Hepatocyte (in vitro differentiated cells): ENCODE measurements at regions not wholly inside any gene's neighbourhood (a gene's known extent, or its start where the extent isn't known, plus 50 kb on each side); places are given as distances from the start of the nearest gene placed in this dataset.

Experiments
- DNase-seq: peaks from one replicate; pipeline ENCODE4 v3.0.0-alpha.2; 2016; ENCODE audit warnings: low spot score
- H2AFZ ChIP-seq: fragments of 200-600 bp; sonication (generic); 2 replicates; pipeline ENCODE4 v1.6.0; 2016; ENCODE audit warnings: antibody characterized with exemption, mild to moderate bottlenecking
- H3K27ac ChIP-seq: fragments of 200-600 bp; sonication (generic); 2 replicates; pipeline ENCODE4 v1.5.1; 2016; ENCODE audit warnings: mild to moderate bottlenecking
- H3K27me3 ChIP-seq: fragments of 200-600 bp; sonication (generic); 2 replicates; pipeline ENCODE4 v1.6.1; 2016
- H3K36me3 ChIP-seq: fragments of 200-600 bp; sonication (generic); replicated peaks from 2 replicates; pipeline ENCODE4 v1.5.1; 2016; ENCODE audit warnings: low read depth; ENCODE audit not compliant: insufficient read depth
- H3K4me1 ChIP-seq: fragments of 200-600 bp; sonication (generic); 2 replicates; pipeline ENCODE4 v1.5.1; 2016; ENCODE audit warnings: mild to moderate bottlenecking, moderate library complexity; ENCODE audit not compliant: insufficient read depth
- H3K4me2 ChIP-seq: fragments of 200-600 bp; sonication (generic); 2 replicates; pipeline ENCODE4 v1.6.0; 2016
- H3K4me3 ChIP-seq: fragments of 200-600 bp; sonication (generic); 2 replicates; pipeline ENCODE4 v1.5.1; 2016; ENCODE audit warnings: mild to moderate bottlenecking
- H3K79me2 ChIP-seq: fragments of 200-600 bp; sonication (generic); 2 replicates; pipeline ENCODE4 v1.6.0; 2017; ENCODE audit warnings: mild to moderate bottlenecking
- H3K9me2 ChIP-seq: fragments of 200-600 bp; sonication (generic); replicated peaks from 2 replicates; pipeline ENCODE4 v1.6.0; 2017; ENCODE audit warnings: mild to moderate bottlenecking; ENCODE audit not compliant: insufficient read depth
- H3K9me3 ChIP-seq: fragments of 200-600 bp; sonication (generic); 2 replicates; pipeline ENCODE4 v1.5.1; 2016; ENCODE audit warnings: low read depth, mild to moderate bottlenecking
- H4K20me1 ChIP-seq: fragments of 200-600 bp; sonication (generic); 2 replicates; pipeline ENCODE4 v1.6.0; 2016; ENCODE audit warnings: mild to moderate bottlenecking; ENCODE audit not compliant: insufficient read depth, poor library complexity, severe bottlenecking
- EZH2 ChIP-seq: fragments of 200-600 bp; sonication (generic); IDR thresholded peaks from 2 replicates; pipeline ENCODE4 v1.6.1; 2016; ENCODE audit warnings: antibody characterized with exemption, mild to moderate bottlenecking, borderline replicate concordance
- EZH2phosphoT487 ChIP-seq: fragments of 200-600 bp; sonication (generic); IDR thresholded peaks from one replicate; pipeline ENCODE4 v1.6.1; 2018; ENCODE audit warnings: antibody characterized with exemption, mild to moderate bottlenecking, low read depth, moderate library complexity; ENCODE audit not compliant: unreplicated experiment, severe bottlenecking
- WGBS: methylation state at CpG from one replicate; pipeline ENCODE4 v1.1.6; 2016; ENCODE audit warnings: low lambda C conversion rate; ENCODE audit errors: missing lambda C conversion rate; 5-methylcytosine and 5-hydroxymethylcytosine counted together
- TF ChIP-seq, protein P1 (sequence below): fragments of 200-600 bp; sonication (generic); IDR thresholded peaks from 2 replicates; pipeline ENCODE4 v1.5.1; 2016; ENCODE audit warnings: antibody characterized with exemption, mild to moderate bottlenecking; ENCODE audit not compliant: poor library complexity

DNA sequence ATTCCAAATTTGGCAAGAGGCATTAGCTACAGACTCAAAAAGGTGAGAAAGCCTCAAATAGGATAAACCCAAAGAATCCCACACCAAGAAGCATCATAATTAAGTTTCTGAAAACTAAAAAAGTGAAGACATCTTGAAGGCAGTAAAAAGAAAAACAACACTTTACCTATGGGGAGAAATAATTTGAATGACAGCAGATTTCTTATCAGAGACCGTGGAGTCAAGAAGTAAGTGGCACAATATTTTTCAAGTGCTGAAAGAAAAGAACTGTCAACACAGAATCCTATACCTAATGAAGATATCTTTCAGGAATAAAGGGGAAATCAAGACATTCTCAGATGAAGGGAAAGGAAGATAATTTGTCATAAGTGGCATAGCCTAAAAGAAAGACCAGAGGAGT is 193.3 kb upstream of the CHD6 start:
- no peaks in the 10 kb centered on the region for H3K36me3 ChIP-seq
- H4K20me1 ChIP-seq = no peaks in the 10 kb centered on the region
- no peaks in the 10 kb centered on the region for H3K27me3 ChIP-seq
- H3K4me3 ChIP-seq = no peak overlapping the region
- H3K9me3 ChIP-seq = no peaks in the 10 kb centered on the region
- H2AFZ ChIP-seq = no peak overlapping the region
- TF ChIP-seq EZH2phosphoT487 (no peak), EZH2 (no peak)
- TF ChIP-seq, protein P1, sequence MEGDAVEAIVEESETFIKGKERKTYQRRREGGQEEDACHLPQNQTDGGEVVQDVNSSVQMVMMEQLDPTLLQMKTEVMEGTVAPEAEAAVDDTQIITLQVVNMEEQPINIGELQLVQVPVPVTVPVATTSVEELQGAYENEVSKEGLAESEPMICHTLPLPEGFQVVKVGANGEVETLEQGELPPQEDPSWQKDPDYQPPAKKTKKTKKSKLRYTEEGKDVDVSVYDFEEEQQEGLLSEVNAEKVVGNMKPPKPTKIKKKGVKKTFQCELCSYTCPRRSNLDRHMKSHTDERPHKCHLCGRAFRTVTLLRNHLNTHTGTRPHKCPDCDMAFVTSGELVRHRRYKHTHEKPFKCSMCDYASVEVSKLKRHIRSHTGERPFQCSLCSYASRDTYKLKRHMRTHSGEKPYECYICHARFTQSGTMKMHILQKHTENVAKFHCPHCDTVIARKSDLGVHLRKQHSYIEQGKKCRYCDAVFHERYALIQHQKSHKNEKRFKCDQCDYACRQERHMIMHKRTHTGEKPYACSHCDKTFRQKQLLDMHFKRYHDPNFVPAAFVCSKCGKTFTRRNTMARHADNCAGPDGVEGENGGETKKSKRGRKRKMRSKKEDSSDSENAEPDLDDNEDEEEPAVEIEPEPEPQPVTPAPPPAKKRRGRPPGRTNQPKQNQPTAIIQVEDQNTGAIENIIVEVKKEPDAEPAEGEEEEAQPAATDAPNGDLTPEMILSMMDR = no peak
- no peak overlapping the region for H3K27ac ChIP-seq
- 81% methylated on average over 1 of the region's 1 CpG for WGBS
- no peak overlapping the region for H3K4me2 ChIP-seq
- H3K79me2 ChIP-seq = no peaks in the 10 kb centered on the region
- no peaks in the 10 kb centered on the region for H3K4me1 ChIP-seq
- no peak for DNase-seq
- H3K9me2 ChIP-seq = no peaks in the 10 kb centered on the region

DNA sequence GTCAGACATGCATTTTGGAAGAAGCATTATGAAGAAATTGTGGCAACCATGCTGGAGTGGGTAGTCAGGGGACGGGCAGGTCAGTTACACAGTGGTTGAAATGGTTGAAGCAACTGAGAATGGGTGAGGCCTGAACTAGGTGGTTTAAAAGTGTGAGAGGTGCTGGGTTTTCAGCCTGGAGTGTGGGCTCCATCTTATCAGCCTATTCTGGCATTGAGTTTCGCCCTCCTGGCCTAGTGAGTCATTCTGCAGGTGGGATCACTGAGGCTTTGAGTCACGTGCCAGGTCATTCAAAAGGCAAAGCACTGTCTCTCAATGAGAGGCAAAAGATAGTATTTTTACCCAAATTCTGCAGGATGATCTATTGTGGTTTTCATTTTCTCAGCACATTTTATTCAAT is 181.9 kb upstream of the CHD6 start:
- H3K4me3 ChIP-seq = no peak overlapping the region
- WGBS = 88% methylated on average over 3 of the region's 3 CpGs
- no peaks in the 10 kb centered on the region for H3K9me3 ChIP-seq
- H2AFZ ChIP-seq = no peak overlapping the region
- no peaks in the 10 kb centered on the region for H3K9me2 ChIP-seq
- H3K27ac ChIP-seq = no peak overlapping the region
- H3K27me3 ChIP-seq = no peaks in the 10 kb centered on the region
- TF ChIP-seq EZH2phosphoT487 = no peak
- TF ChIP-seq, protein P1 = no peak
- no peak for TF ChIP-seq EZH2
- no peaks in the 10 kb centered on the region for H3K36me3 ChIP-seq
- no peak for DNase-seq
- no peak overlapping the region for H3K4me2 ChIP-seq
- H4K20me1 ChIP-seq = no peaks in the 10 kb centered on the region
- no peaks in the 10 kb centered on the region for H3K4me1 ChIP-seq
- no peaks in the 10 kb centered on the region for H3K79me2 ChIP-seq

DNA sequence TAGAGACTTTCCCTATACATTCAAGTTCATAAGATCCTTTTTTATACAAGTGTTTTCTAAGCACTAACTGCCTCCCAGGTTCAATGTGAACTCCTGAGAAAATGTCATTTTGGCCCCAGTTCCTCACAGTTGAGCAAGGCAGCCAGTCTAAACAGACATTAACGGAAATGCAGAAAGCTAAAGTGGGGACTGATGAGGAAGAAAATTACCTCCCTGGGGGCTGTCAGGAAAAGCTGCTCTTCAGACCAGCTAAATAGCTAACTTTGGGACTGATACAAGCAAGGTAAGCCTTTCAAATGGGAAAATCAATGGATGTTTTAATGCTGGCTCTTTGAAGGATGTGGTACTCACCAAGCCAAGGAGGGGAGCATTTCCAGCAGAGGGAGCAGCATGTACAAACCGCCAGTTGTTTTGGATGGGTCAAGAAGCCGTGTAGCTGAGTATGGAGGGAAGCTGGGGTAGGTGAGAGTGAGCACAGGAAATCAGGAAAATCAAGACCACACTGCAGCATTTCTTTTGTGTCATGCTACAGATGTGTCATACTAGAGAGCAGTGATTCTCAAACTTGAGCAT is 180.8 kb upstream of the CHD6 start:
- no peak for DNase-seq
- H3K27ac ChIP-seq = no peak overlapping the region
- H3K27me3 ChIP-seq = no peaks in the 10 kb centered on the region
- WGBS = 69% methylated on average over 3 of the region's 3 CpGs
- H3K36me3 ChIP-seq = no peaks in the 10 kb centered on the region
- no peaks in the 10 kb centered on the region for H3K9me3 ChIP-seq
- TF ChIP-seq EZH2phosphoT487 = no peak
- no peak for TF ChIP-seq EZH2
- TF ChIP-seq, protein P1 = no peak
- H2AFZ ChIP-seq = no peak overlapping the region
- H3K9me2 ChIP-seq = no peaks in the 10 kb centered on the region
- H4K20me1 ChIP-seq = no peaks in the 10 kb centered on the region
- H3K4me3 ChIP-seq = no peak overlapping the region
- H3K4me1 ChIP-seq = no peaks in the 10 kb centered on the region
- no peaks in the 10 kb centered on the region for H3K79me2 ChIP-seq
- no peak overlapping the region for H3K4me2 ChIP-seq

DNA sequence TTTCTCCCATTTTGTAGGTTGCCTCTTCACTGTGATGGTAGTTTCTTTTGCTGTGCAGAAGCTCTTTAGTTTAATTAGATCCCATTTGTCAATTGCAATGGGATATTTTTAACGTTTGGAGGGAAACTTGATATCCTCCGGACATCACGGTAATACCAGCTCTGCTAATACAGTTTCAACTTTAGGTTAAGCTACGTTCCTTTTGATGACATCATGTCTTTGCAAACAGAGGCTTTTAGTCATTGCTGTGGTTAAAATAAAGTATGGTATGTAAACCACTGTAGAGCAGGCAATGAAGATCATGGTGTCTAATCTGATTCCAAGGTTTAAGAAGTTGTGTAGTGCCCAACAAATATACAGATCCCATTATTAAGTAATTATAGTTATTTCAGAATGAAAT is 168.0 kb upstream of the CHD6 start:
- no peaks in the 10 kb centered on the region for H4K20me1 ChIP-seq
- no peak overlapping the region for H3K4me3 ChIP-seq
- no peaks in the 10 kb centered on the region for H3K4me1 ChIP-seq
- no peaks in the 10 kb centered on the region for H3K9me3 ChIP-seq
- no peaks in the 10 kb centered on the region for H3K79me2 ChIP-seq
- no peak overlapping the region for H3K27ac ChIP-seq
- TF ChIP-seq EZH2phosphoT487 (no peak), EZH2 (no peak)
- TF ChIP-seq, protein P1 = no peak
- no peak overlapping the region for H3K4me2 ChIP-seq
- WGBS = 65% methylated on average over 4 of the region's 4 CpGs
- H2AFZ ChIP-seq = no peak overlapping the region
- DNase-seq = no peak
- no peaks in the 10 kb centered on the region for H3K36me3 ChIP-seq
- H3K9me2 ChIP-seq = no peaks in the 10 kb centered on the region
- H3K27me3 ChIP-seq = no peaks in the 10 kb centered on the region
